HepG2 (cell line): ENCODE measurements at regions not wholly inside any gene's neighbourhood (a gene's known extent, or its start where the extent isn't known, plus 50 kb on each side); places are given as distances from the start of the nearest gene placed in this dataset.

Experiments used
- ATAC-seq: fragments of 200-7000 bp; cut with Tn5 transposase; 3 replicates; pipeline ENCODE4 v1.9.1; 2020; ENCODE audit warnings: mild to moderate bottlenecking, moderate library complexity
- BruUV-seq: library from RNA; stranded (reverse); fragments of 400-500 nt; replicated peaks from 2 replicates; lab custom pipeline; 2021; lab: Mats Ljungman, UMichigan
- CTCF ChIA-PET: fragments of 300-600 bp; formaldehyde crosslinking; extraction: SDS; loops from one replicate; lab custom pipeline; 2021; ENCODE audit warnings: low total read pairs, inconsistent platforms, low intra/inter-chr PET ratio; lab: Yijun Ruan, JAX
- POLR2A ChIA-PET: fragments of 350-600 bp; sonication (Branson Sonifier 250); formaldehyde crosslinking; loops from one replicate; lab custom pipeline; 2020; ENCODE audit warnings: antibody characterized with exemption, inconsistent platforms; lab: Yijun Ruan, JAX
- DNase-seq: peaks from one replicate; pipeline ENCODE4 v3.0.0-alpha.2; 2015; ENCODE audit warnings: low spot score
- FAIRE-seq: peaks from 3 replicates; lab custom pipeline; 2011; peaks lifted over from hg19 to GRCh38; lab: Jason Lieb, UNC
- H2AFZ ChIP-seq: one replicate; pipeline ENCODE4 v1.6.1; 2011; ENCODE audit warnings: low read length, inconsistent platforms
- H3K27ac ChIP-seq: fragments of 300-600 bp; 3 replicates; pipeline ENCODE4 v1.8.0; 2011; ENCODE audit warnings: mixed run types, mild to moderate bottlenecking, mixed read lengths, low read length, inconsistent platforms; ENCODE audit not compliant: insufficient read depth; ENCODE audit errors: extremely low read length
- H3K27me3 ChIP-seq, 2 experiments: fragments of 200-600 bp in 1 of 2; 2 replicates in 1 of 2; 3 replicates in 1 of 2; pipeline versions ENCODE4 v1.6.0 to v1.8.0; 2011; ENCODE audit warnings: low read length in 2 of 2, mild to moderate bottlenecking in 2 of 2, moderate library complexity in 2 of 2, inconsistent platforms in 1 of 2; ENCODE audit not compliant: insufficient read depth in 2 of 2, control insufficient read depth in 1 of 2
- H3K36me3 ChIP-seq, 2 experiments: fragments of 200-600 bp in 1 of 2; replicated peaks in 1 of 2; 2 replicates in 1 of 2; 3 replicates in 1 of 2; pipeline versions ENCODE4 v1.5.1 to v1.8.0; 2011; ENCODE audit warnings: low read length in 2 of 2, inconsistent platforms in 1 of 2; ENCODE audit not compliant: insufficient read depth in 2 of 2, control insufficient read depth in 1 of 2
- H3K4me1 ChIP-seq: 2 replicates; pipeline ENCODE4 v1.5.1; 2012; ENCODE audit warnings: low read length, inconsistent platforms; ENCODE audit not compliant: insufficient read depth
- H3K4me2 ChIP-seq: 2 replicates; pipeline ENCODE4 v1.6.0; 2011; ENCODE audit warnings: low read depth, low read length, inconsistent platforms
- H3K4me3 ChIP-seq, 3 experiments: fragments of 200-600 bp in 1 of 3; sonication (generic), shearing (Covaris generic) in 1 of 3; replicated peaks in 1 of 3; 2 replicates each; pipeline ENCODE4 v1.5.1; 2011 to 2016; ENCODE audit warnings: low read length in 3 of 3, inconsistent platforms in 2 of 3, low read depth in 2 of 3, mild to moderate bottlenecking in 2 of 3, control low read depth in 1 of 3, mixed read lengths in 1 of 3; ENCODE audit not compliant: insufficient read depth in 1 of 3
- H3K79me2 ChIP-seq: one replicate; pipeline ENCODE4 v1.6.1; 2011; ENCODE audit warnings: low read length, inconsistent platforms; ENCODE audit not compliant: insufficient read depth
- H3K9ac ChIP-seq: 2 replicates; pipeline ENCODE4 v1.6.0; 2011; ENCODE audit warnings: mild to moderate bottlenecking, low read depth, low read length, inconsistent platforms; ENCODE audit not compliant: insufficient read depth
- H3K9me3 ChIP-seq: 2 replicates; pipeline ENCODE4 v1.5.1; 2012; ENCODE audit warnings: mild to moderate bottlenecking, low read length
- H4K20me1 ChIP-seq: 2 replicates; pipeline ENCODE4 v1.6.0; 2011; ENCODE audit warnings: inconsistent platforms, mild to moderate bottlenecking, low read length, moderate library complexity; ENCODE audit not compliant: insufficient read depth
- DMTF1 ChIP-seq: sonication (generic); formaldehyde crosslinking; IDR thresholded peaks from 2 replicates; pipeline ENCODE4 v1.4.0; 2020; ENCODE audit warnings: mild to moderate bottlenecking, missing genetic modification reagents
- GPN1 ChIP-seq: sonication (generic); formaldehyde crosslinking; IDR thresholded peaks from 2 replicates; pipeline ENCODE4 v1.5.1; 2020; ENCODE audit warnings: missing genetic modification reagents, borderline replicate concordance
- HBP1 ChIP-seq: IDR thresholded peaks from 2 replicates; pipeline ENCODE4 v1.6.1; 2016; ENCODE audit warnings: low read depth, control low read depth
- HDAC6 ChIP-seq: fragments of 200-600 bp; sonication (generic); IDR thresholded peaks from 2 replicates; pipeline ENCODE4 v1.7.0; 2017; ENCODE audit warnings: mild to moderate bottlenecking, antibody characterized with exemption, low read length, low read depth
- JDP2 ChIP-seq: sonication (generic); formaldehyde crosslinking; IDR thresholded peaks from 2 replicates; pipeline ENCODE4 v1.8.1; 2022; ENCODE audit warnings: missing genetic modification reagents, borderline replicate concordance
- PBX3 ChIP-seq: sonication (generic); formaldehyde crosslinking; IDR thresholded peaks from 2 replicates; pipeline ENCODE4 v1.8.1; 2023; ENCODE audit warnings: missing genetic modification reagents, inconsistent platforms, borderline replicate concordance
- REST ChIP-seq, 2 experiments: IDR thresholded peaks; 2 replicates each; pipeline ENCODE4 v1.6.1; 2011 to 2012; ENCODE audit warnings: low read length in 2 of 2, borderline replicate concordance in 1 of 2, low read depth in 1 of 2, mild to moderate bottlenecking in 1 of 2, moderate library complexity in 1 of 2
- SATB2 ChIP-seq: sonication (generic); formaldehyde crosslinking; IDR thresholded peaks from 2 replicates; pipeline ENCODE4 v1.5.0; 2020; ENCODE audit warnings: missing genetic modification reagents
- ZNF574 ChIP-seq: sonication (generic); formaldehyde crosslinking; IDR thresholded peaks from 2 replicates; pipeline ENCODE4 v1.4.0; 2020; ENCODE audit warnings: missing genetic modification reagents
- ZNF709 ChIP-seq: sonication (generic); formaldehyde crosslinking; IDR thresholded peaks from 2 replicates; pipeline ENCODE4 v1.5.0; 2020; ENCODE audit warnings: mild to moderate bottlenecking, missing genetic modification reagents
- WGBS: methylation state at CpG from one replicate; pipeline ENCODE4 v1.1.6; 2017; ENCODE audit warnings: low lambda C conversion rate; 5-methylcytosine and 5-hydroxymethylcytosine counted together
- in situ Hi-C: cut with HindIII; loops from 2 replicates; pipeline ENCODE4 v1.10.0; 2017; ENCODE audit warnings: low pct_unique_long_range_greater_than_20kb; ENCODE audit not compliant: extremely low pct_ligation_motif_present
- intact Hi-C: fragments of 100-400 bp; cut with micrococcal nuclease; formaldehyde crosslinking; loops from one replicate; pipeline ENCODE4 v1.10.0; 2022; ENCODE audit not compliant: unreplicated experiment

GRCh38 chr1:37342736-37343135 lies 131.6 kb upstream of the ZC3H12A start (continued):
- TF ChIP-seq ZNF709 (CRISPR knock-in tag) (no peak), REST (IDR thresholded peaks at IDR 0.05; ENCODE audit: borderline replicate concordance in 1 of 2, low read depth in 1 of 2, low read length in 2 of 2) (no peak)

GRCh38 chr1:37347104-37347649 lies 127.2 kb upstream of the ZC3H12A start:
- Histone ChIP-seq H3K9me3 (no peaks in the 10 kb centered on the region), H3K36me3 (no peaks in the 10 kb centered on the region), H3K79me2 (no peaks in the 10 kb centered on the region), H3K9ac (no peak overlapping the region), H3K4me1 (no peaks in the 10 kb centered on the region), H3K4me3 (no peak overlapping the region), H3K27me3 (peaks cover 0 to 5% of the 10 kb centered on the region in 2 experiments; a peak in 1 of 5 replicates), H3K4me2 (no peak overlapping the region), H2AFZ (no peak overlapping the region), H4K20me1 (no peaks in the 10 kb centered on the region), H3K27ac (no peak overlapping the region)
- intact Hi-C loops (no loop called here), in situ Hi-C loops (no loop called here)
- no TSS peak for BruUV-seq
- ChIA-PET CTCF (no interaction called here), POLR2A (no interaction called here)
- no peak for DNase-seq
- WGBS, result 0% methylated on average over 7 of the region's 8 CpGs
- FAIRE-seq, result no peak
- no peak for ATAC-seq
- TF ChIP-seq ZNF574 (CRISPR knock-in tag) (no peak), GPN1 (no peak), HDAC6 (no peak), JDP2 (CRISPR knock-in tag) (no peak), HBP1 (CRISPR knock-in tag) (no peak), PBX3 (CRISPR knock-in tag) (no peak), DMTF1 (CRISPR knock-in tag) (no peak), SATB2 (CRISPR knock-in tag) (no peak)
